ENCODE measurements at regions not wholly inside any gene's neighbourhood (a gene's known extent, or its start where the extent isn't known, plus 50 kb on each side); places are given as distances from the start of the nearest gene placed in this dataset.

DNA sequence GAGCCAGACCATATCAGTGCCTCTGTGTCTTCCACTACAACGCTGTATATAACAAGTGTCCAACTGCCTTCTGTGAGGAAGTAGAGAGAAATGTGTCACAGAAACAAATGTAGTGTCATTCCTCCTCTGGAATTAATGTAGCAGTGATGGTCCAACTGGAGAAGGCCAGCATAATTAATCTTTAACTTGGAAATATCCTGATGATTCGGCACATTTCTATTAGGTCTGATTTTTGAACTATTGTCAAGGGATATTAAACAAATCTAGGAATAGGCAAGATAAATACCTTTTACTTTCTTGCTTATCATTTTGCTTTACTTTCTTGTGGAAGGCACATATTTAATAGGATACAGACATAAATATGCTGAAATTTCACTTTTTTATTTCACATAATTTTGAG, 446.2 kb upstream of the ALCAM start:
- no peak overlapping the region for H4K5ac ChIP-seq (ENCODE audit: insufficient read length, low read depth, low read length)
- H3K56ac ChIP-seq (replicated peaks; ENCODE audit: insufficient read length, low read depth, low read length) = no peak overlapping the region
- no peak overlapping the region for H2BK5ac ChIP-seq (ENCODE audit: low read depth, low read length)
- H3K23ac ChIP-seq (ENCODE audit: insufficient read length) = no peak overlapping the region
- no peaks in the 10 kb centered on the region for H3K79me2 ChIP-seq (ENCODE audit: control insufficient read depth in 1 of 2, insufficient read depth in 2 of 2, low read length in 2 of 2)
- H2AK5ac ChIP-seq (ENCODE audit: low read depth, low read length) = no peak overlapping the region
- no peaks in the 10 kb centered on the region for H3K27me3 ChIP-seq (replicated peaks in 1 of 4; ENCODE audit: control insufficient read depth in 3 of 4, extremely low read depth in 1 of 4, insufficient read depth in 3 of 4, low read length in 3 of 4)
- H3K14ac ChIP-seq (ENCODE audit: insufficient read length) = no peak overlapping the region
- no peak overlapping the region for H3K18ac ChIP-seq (ENCODE audit: extremely low read depth, low read length)
- 59% methylated on average over 2 of the region's 2 CpGs; no CpG with 5 or more reads in 1 of the 2 experiments for WGBS, 2 experiments (ENCODE audit: extremely low coverage in 1 of 2, insufficient coverage in 1 of 2, insufficient read length in 1 of 2, insufficient replicate concordance in 2 of 2, low coverage in 1 of 2, low lambda C conversion rate in 2 of 2, missing lambda C conversion rate in 1 of 2)
- no peak overlapping the region for H2BK15ac ChIP-seq (ENCODE audit: low read length)
- no peaks in the 10 kb centered on the region for H3K36me3 ChIP-seq (ENCODE audit: control insufficient read depth in 2 of 4, insufficient read depth in 4 of 4, low read length in 3 of 4)
- no peak for DNase-seq (ENCODE audit: low read depth in 1 of 2, low spot score in 2 of 2)
- no peak overlapping the region for H3K27ac ChIP-seq (ENCODE audit: low read depth, low read length)
- CTCF ChIA-PET (ENCODE audit: partially characterized antibody) = interaction anchor here (1.1 to 1.3 kb wide), 2 partner anchors 12 to 324 kb away, joined by 4 read pairs; no protein-coding TSS in a partner anchor
- H3K9me3 ChIP-seq (ENCODE audit: insufficient read depth in 2 of 2, low read depth in 1 of 2, low read length in 1 of 2) = no peaks in the 10 kb centered on the region
- no peak for FAIRE-seq
- no peak overlapping the region for H4K91ac ChIP-seq (replicated peaks; ENCODE audit: insufficient read length, low read length)
- no peak overlapping the region for H2BK120ac ChIP-seq (replicated peaks; ENCODE audit: low read depth, low read length)
- H3K4ac ChIP-seq (replicated peaks; ENCODE audit: insufficient read length, low read depth, low read length) = no peak overlapping the region
- H4K8ac ChIP-seq (ENCODE audit: extremely low read depth, insufficient read depth, low read length) = no peak overlapping the region
- H2AFZ ChIP-seq (ENCODE audit: low read length) = no peak overlapping the region
- H3K4me1 ChIP-seq (replicated peaks in 1 of 4; ENCODE audit: control insufficient read depth in 3 of 4, insufficient read depth in 4 of 4, low read length in 3 of 4) = no peaks in the 10 kb centered on the region
- no peaks in the 10 kb centered on the region for H3K79me1 ChIP-seq (ENCODE audit: low read depth, low read length)
- no peak for TF ChIP-seq MAFK (IDR thresholded peaks at IDR 0.05; ENCODE audit: low read depth, low read length)
- TF ChIP-seq NRF1 (IDR thresholded peaks at IDR 0.05; ENCODE audit: low read depth, low read length) = no peak
- no peak for TF ChIP-seq SUZ12 (IDR thresholded peaks at IDR 0.05; ENCODE audit: low read length)
- no peak for TF ChIP-seq CTBP2 (IDR thresholded peaks at IDR 0.05; ENCODE audit: borderline replicate concordance, insufficient read depth, insufficient read length, low read length)
- TF ChIP-seq BCL11A (IDR thresholded peaks at IDR 0.05; ENCODE audit: low read depth in 2 of 2, low read length in 2 of 2) = no peak
- no peak for TF ChIP-seq NANOG (IDR thresholded peaks at IDR 0.05; ENCODE audit: insufficient read depth, low read depth, low read length, poor library complexity, severe bottlenecking)
- no peak for TF ChIP-seq CEBPB (IDR thresholded peaks at IDR 0.05; ENCODE audit: low read depth, low read length)
- no peak for TF ChIP-seq SRF (IDR thresholded peaks at IDR 0.05; ENCODE audit: low read depth, low read length)
- no peak for TF ChIP-seq EGR1 (IDR thresholded peaks at IDR 0.05; ENCODE audit: borderline replicate concordance, low read depth, low read length)
- no peak for TF ChIP-seq TCF12 (IDR thresholded peaks at IDR 0.05; ENCODE audit: low read depth, low read length)
- no peak overlapping the region for H3K4me3 ChIP-seq (ENCODE audit: extremely low read depth in 1 of 4, insufficient read depth in 2 of 4, low read depth in 3 of 4, low read length in 4 of 4)
- no peak overlapping the region for H2BK20ac ChIP-seq (ENCODE audit: low read length)
- H3K9ac ChIP-seq (replicated peaks in 1 of 4; ENCODE audit: extremely low read depth in 1 of 4, low read depth in 3 of 4, low read length in 3 of 4) = no peak overlapping the region
- H4K20me1 ChIP-seq (replicated peaks in 1 of 2; ENCODE audit: control insufficient read depth in 1 of 2, insufficient read depth in 2 of 2, low read length in 2 of 2) = no peaks in the 10 kb centered on the region
- no peak overlapping the region for H2BK12ac ChIP-seq (ENCODE audit: low read depth, low read length)
- no peak overlapping the region for H3K4me2 ChIP-seq (ENCODE audit: insufficient read depth in 1 of 2, low read depth in 2 of 2, low read length in 2 of 2)
- POLR2A ChIA-PET (ENCODE audit: partially characterized antibody) = no interaction called here
- no peaks in the 10 kb centered on the region for H3K23me2 ChIP-seq (ENCODE audit: low read depth, low read length)
